ENCODE measurements at regions not wholly inside any gene's neighbourhood (a gene's known extent, or its start where the extent isn't known, plus 50 kb on each side); places are given as distances from the start of the nearest gene placed in this dataset.

GRCh38 chr4:133803341-133803740 lies 398.2 kb downstream of the PABPC4L start (continued):
- TF ChIP-seq HOXA7 (CRISPR knock-in tag; IDR thresholded peaks at IDR 0.05; ENCODE audit: borderline replicate concordance), result no peak
- no peak for TF ChIP-seq TRIM28 (IDR thresholded peaks at IDR 0.05; ENCODE audit: borderline replicate concordance, low read length)
- TF ChIP-seq HOXC10 (CRISPR knock-in tag; IDR thresholded peaks at IDR 0.05), result no peak
- TF ChIP-seq ZFP3 (tag by site-specific recombination; IDR thresholded peaks at IDR 0.05; ENCODE audit: low read depth), result no peak
- TF ChIP-seq, protein P1, sequence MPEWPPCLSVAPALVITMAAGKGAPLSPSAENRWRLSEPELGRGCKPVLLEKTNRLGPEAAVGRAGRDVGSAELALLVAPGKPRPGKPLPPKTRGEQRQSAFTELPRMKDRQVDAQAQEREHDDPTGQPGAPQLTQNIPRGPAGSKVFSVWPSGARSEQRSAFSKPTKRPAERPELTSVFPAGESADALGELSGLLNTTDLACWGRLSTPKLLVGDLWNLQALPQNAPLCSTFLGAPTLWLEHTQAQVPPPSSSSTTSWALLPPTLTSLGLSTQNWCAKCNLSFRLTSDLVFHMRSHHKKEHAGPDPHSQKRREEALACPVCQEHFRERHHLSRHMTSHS (tag by site-specific recombination; IDR thresholded peaks at IDR 0.05), result no peak

DNA sequence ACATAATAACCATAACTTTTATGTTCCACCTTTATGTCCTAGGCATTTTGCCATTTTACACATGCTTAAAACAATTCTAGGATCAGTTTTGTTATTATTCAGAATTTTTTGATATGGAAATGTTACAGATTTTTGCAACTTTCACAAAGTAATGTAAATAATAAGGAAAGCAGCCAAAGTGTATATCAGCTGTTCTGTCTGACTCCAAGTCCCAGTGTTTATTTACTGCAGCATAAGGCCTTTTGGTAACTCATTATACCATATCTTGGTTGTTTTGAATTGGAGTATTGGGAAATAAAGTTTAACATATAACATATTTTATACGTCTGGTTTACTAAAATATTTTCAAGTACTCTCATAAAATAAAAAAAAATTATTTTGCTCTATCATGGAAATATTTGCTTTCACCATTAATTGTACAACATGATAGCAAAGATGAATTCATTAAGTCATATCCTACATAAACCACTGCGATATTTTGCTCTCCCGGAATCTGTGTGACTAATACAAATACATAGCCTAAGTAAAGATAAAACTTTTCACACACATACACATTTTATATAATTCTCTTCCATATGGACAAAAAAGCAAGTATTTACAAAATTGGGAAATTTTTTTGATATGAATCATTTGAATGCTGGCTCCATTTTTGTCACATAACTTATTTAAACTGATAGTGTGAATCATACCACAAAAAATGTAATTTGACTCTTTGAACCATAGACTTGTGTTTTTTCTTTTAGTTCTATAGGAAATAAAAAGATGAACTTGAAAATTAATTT lies 399.0 kb downstream of the PABPC4L start:
- TF ChIP-seq, protein P2, sequence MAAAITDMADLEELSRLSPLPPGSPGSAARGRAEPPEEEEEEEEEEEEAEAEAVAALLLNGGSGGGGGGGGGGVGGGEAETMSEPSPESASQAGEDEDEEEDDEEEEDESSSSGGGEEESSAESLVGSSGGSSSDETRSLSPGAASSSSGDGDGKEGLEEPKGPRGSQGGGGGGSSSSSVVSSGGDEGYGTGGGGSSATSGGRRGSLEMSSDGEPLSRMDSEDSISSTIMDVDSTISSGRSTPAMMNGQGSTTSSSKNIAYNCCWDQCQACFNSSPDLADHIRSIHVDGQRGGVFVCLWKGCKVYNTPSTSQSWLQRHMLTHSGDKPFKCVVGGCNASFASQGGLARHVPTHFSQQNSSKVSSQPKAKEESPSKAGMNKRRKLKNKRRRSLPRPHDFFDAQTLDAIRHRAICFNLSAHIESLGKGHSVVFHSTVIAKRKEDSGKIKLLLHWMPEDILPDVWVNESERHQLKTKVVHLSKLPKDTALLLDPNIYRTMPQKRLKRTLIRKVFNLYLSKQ (tag by site-specific recombination; IDR thresholded peaks at IDR 0.05; ENCODE audit: borderline replicate concordance), result no peak
- TF ChIP-seq HOXC10 (CRISPR knock-in tag; IDR thresholded peaks at IDR 0.05) (no peak), GFI1B (tag by site-specific recombination; IDR thresholded peaks at IDR 0.05) (no peak), ZFP37 (tag by site-specific recombination; IDR thresholded peaks at IDR 0.05) (no peak)
- TF ChIP-seq, protein P3, sequence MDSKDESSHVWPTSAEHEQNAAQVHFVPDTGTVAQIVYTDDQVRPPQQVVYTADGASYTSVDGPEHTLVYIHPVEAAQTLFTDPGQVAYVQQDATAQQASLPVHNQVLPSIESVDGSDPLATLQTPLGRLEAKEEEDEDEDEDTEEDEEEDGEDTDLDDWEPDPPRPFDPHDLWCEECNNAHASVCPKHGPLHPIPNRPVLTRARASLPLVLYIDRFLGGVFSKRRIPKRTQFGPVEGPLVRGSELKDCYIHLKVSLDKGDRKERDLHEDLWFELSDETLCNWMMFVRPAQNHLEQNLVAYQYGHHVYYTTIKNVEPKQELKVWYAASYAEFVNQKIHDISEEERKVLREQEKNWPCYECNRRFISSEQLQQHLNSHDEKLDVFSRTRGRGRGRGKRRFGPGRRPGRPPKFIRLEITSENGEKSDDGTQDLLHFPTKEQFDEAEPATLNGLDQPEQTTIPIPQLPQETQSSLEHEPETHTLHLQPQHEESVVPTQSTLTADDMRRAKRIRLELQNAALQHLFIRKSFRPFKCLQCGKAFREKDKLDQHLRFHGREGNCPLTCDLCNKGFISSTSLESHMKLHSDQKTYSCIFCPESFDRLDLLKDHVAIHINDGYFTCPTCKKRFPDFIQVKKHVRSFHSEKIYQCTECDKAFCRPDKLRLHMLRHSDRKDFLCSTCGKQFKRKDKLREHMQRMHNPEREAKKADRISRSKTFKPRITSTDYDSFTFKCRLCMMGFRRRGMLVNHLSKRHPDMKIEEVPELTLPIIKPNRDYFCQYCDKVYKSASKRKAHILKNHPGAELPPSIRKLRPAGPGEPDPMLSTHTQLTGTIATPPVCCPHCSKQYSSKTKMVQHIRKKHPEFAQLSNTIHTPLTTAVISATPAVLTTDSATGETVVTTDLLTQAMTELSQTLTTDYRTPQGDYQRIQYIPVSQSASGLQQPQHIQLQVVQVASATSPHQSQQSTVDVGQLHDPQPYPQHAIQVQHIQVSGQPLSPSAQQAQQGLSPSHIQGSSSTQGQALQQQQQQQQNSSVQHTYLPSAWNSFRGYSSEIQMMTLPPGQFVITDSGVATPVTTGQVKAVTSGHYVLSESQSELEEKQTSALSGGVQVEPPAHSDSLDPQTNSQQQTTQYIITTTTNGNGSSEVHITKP (tag by site-specific recombination; IDR thresholded peaks at IDR 0.05), result no peak
- no peak overlapping the region for H3K4me3 ChIP-seq (ENCODE audit: low read depth, low read length)
- CTCF ChIA-PET, result no interaction called here
- H3K9me3 ChIP-seq (ENCODE audit: control insufficient read depth, insufficient read depth, low read depth, low read length), result no peaks in the 10 kb centered on the region
- H3K4me1 ChIP-seq (ENCODE audit: control insufficient read depth, insufficient read depth, low read length), result no peaks in the 10 kb centered on the region
- H3K36me3 ChIP-seq (ENCODE audit: control insufficient read depth in 2 of 2, insufficient read depth in 1 of 2, low read length in 2 of 2), result no peaks in the 10 kb centered on the region
- H3K27ac ChIP-seq (ENCODE audit: extremely low read depth, low read depth, low read length), result no peak overlapping the region
- POLR2A ChIA-PET, result no interaction called here

DNA sequence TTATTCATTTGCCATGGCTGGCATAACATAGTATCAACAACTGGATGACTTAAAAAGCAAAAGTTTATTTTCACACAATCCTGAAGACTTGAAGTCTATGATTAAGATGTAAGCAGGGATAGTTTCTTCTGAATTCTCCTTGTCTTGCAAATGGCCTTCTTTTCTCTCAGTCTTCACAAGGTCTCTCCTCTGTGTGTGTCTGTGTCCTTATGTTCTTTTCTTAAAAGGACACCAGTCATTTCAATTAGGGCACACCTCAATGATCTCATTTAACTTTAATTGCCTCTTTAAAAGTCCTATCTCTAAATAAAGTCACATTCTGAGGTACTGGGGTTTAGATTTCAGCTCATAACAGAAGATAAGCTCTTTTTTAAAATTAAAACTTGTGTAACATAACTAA lies 399.7 kb downstream of the PABPC4L start:
- no peaks in the 10 kb centered on the region for H3K4me1 ChIP-seq (ENCODE audit: control insufficient read depth, insufficient read depth, low read length)
- H3K4me3 ChIP-seq (ENCODE audit: low read depth, low read length), result no peak overlapping the region
- ChIA-PET CTCF (no interaction called here), POLR2A (no interaction called here)
- TF ChIP-seq ZNF169 (tag by site-specific recombination; IDR thresholded peaks at IDR 0.05) (no peak), IKZF3 (tag by site-specific recombination; IDR thresholded peaks at IDR 0.05) (no peak)
- no peaks in the 10 kb centered on the region for H3K36me3 ChIP-seq (ENCODE audit: control insufficient read depth in 2 of 2, insufficient read depth in 1 of 2, low read length in 2 of 2)
- no peaks in the 10 kb centered on the region for H3K9me3 ChIP-seq (ENCODE audit: control insufficient read depth, insufficient read depth, low read depth, low read length)
- no peak overlapping the region for H3K27ac ChIP-seq (ENCODE audit: extremely low read depth, low read depth, low read length)

GRCh38 chr4:133800966-133801365 lies 400.6 kb downstream of the PABPC4L start:
- no peak overlapping the region for H3K27ac ChIP-seq (ENCODE audit: extremely low read depth, low read depth, low read length)
- H3K4me1 ChIP-seq (ENCODE audit: control insufficient read depth, insufficient read depth, low read length), result no peaks in the 10 kb centered on the region
- no peaks in the 10 kb centered on the region for H3K36me3 ChIP-seq (ENCODE audit: control insufficient read depth in 2 of 2, insufficient read depth in 1 of 2, low read length in 2 of 2)
- TF ChIP-seq ZNF473 (tag by site-specific recombination; IDR thresholded peaks at IDR 0.05), result no peak
- TF ChIP-seq ZEB2 (tag by site-specific recombination; IDR thresholded peaks at IDR 0.05), result no peak
- TF ChIP-seq ZNF768 (tag by site-specific recombination; IDR thresholded peaks at IDR 0.05), result no peak
- no peak for TF ChIP-seq ZNF76 (tag by site-specific recombination; IDR thresholded peaks at IDR 0.05; ENCODE audit: borderline replicate concordance, low read depth)
- no peak for TF ChIP-seq ZNF623 (tag by site-specific recombination; IDR thresholded peaks at IDR 0.05)
- no peak for TF ChIP-seq ZNF391 (tag by site-specific recombination; IDR thresholded peaks at IDR 0.05; ENCODE audit: borderline replicate concordance, low read depth)
- TF ChIP-seq ZNF639 (tag by site-specific recombination; IDR thresholded peaks at IDR 0.05), result no peak
- no peak for TF ChIP-seq ZNF184 (tag by site-specific recombination; IDR thresholded peaks at IDR 0.05)
- TF ChIP-seq ZNF266 (tag by site-specific recombination; IDR thresholded peaks at IDR 0.05; ENCODE audit: low read depth), result no peak
- no peak for TF ChIP-seq ZNF843 (tag by site-specific recombination; IDR thresholded peaks at IDR 0.05)
- no peak for TF ChIP-seq ZNF121 (tag by site-specific recombination; IDR thresholded peaks at IDR 0.05)

More at GRCh38 chr4:133800966-133801365, 400.6 kb downstream of the PABPC4L start:
- H3K4me3 ChIP-seq (ENCODE audit: low read depth, low read length), result no peak overlapping the region
- POLR2A ChIA-PET, result no interaction called here
- CTCF ChIA-PET, result no interaction called here
- H3K9me3 ChIP-seq (ENCODE audit: control insufficient read depth, insufficient read depth, low read depth, low read length), result no peaks in the 10 kb centered on the region
